ENCODE measurements at regions not wholly inside any gene's neighbourhood (a gene's known extent, or its start where the extent isn't known, plus 50 kb on each side); places are given as distances from the start of the nearest gene placed in this dataset.

GRCh38 chr10:44467900-44468299, 83.0 kb upstream of the CXCL12 start:
- H3K4me3 ChIP-seq: no peak overlapping the region
- no peak overlapping the region for H3K4me2 ChIP-seq
- no peaks in the 10 kb centered on the region for H3F3A ChIP-seq (ENCODE audit: insufficient read depth, low read depth)
- H3K9me3 ChIP-seq (ENCODE audit: insufficient read depth, low read depth): no peaks in the 10 kb centered on the region
- no peak overlapping the region for H2AFZ ChIP-seq
- no peaks in the 10 kb centered on the region for H3K79me2 ChIP-seq (ENCODE audit: low read depth)
- no peak for DNase-seq
- H3K4me1 ChIP-seq (replicated peaks; ENCODE audit: insufficient read depth): no peaks in the 10 kb centered on the region
- ChIA-PET CTCF (no interaction called here), POLR2A (ENCODE audit: unreplicated experiment) (no interaction called here)
- intact Hi-C loops (cut with micrococcal nuclease; ENCODE audit: unreplicated experiment): no loop called here
- no peaks in the 10 kb centered on the region for H4K20me1 ChIP-seq (ENCODE audit: insufficient read depth)
- no peaks in the 10 kb centered on the region for H3K9me2 ChIP-seq (ENCODE audit: insufficient read depth)
- no TSS peak for BruUV-seq (replicated peaks)
- no peak for TF ChIP-seq CTCF (conservative IDR thresholded peaks at IDR 0.05)
- no peak for TF ChIP-seq EZH2 (IDR thresholded peaks at IDR 0.05; ENCODE audit: low read depth)
- H3K27ac ChIP-seq: no peak overlapping the region
- H3K27me3 ChIP-seq (ENCODE audit: insufficient read depth, low read depth): peaks cover 55% of the 10 kb centered on the region
- H3K36me3 ChIP-seq (ENCODE audit: low read depth): no peaks in the 10 kb centered on the region

- TF ChIP-seq CTCF (conservative IDR thresholded peaks at IDR 0.05): no peak
- no peak for TF ChIP-seq EZH2 (IDR thresholded peaks at IDR 0.05; ENCODE audit: low read depth)
- Histone ChIP-seq H3K27me3 (ENCODE audit: insufficient read depth, low read depth) (peaks cover 55% of the 10 kb centered on the region), H3K9me3 (ENCODE audit: insufficient read depth, low read depth) (no peaks in the 10 kb centered on the region), H3K36me3 (ENCODE audit: low read depth) (no peaks in the 10 kb centered on the region), H3K27ac (no peak overlapping the region), H2AFZ (no peak overlapping the region), H4K20me1 (ENCODE audit: insufficient read depth) (no peaks in the 10 kb centered on the region), H3K9me2 (ENCODE audit: insufficient read depth) (no peaks in the 10 kb centered on the region), H3K79me2 (ENCODE audit: low read depth) (no peaks in the 10 kb centered on the region), H3K4me1 (replicated peaks; ENCODE audit: insufficient read depth) (no peaks in the 10 kb centered on the region), H3K4me3 (no peak overlapping the region), H3F3A (ENCODE audit: insufficient read depth, low read depth) (no peaks in the 10 kb centered on the region), H3K4me2 (no peak overlapping the region)
- BruUV-seq (replicated peaks): no TSS peak
- CTCF ChIA-PET: no interaction called here
- intact Hi-C loops (cut with micrococcal nuclease; ENCODE audit: unreplicated experiment): no loop called here
- POLR2A ChIA-PET (ENCODE audit: unreplicated experiment): no interaction called here
- no peak for DNase-seq
Measured at GRCh38 chr10:44468525-44468924, 83.6 kb upstream of the CXCL12 start.

GRCh38 chr10:44468965-44469364, 84.1 kb upstream of the CXCL12 start:
- POLR2A ChIA-PET (ENCODE audit: unreplicated experiment): no interaction called here
- intact Hi-C loops (cut with micrococcal nuclease; ENCODE audit: unreplicated experiment): no loop called here
- no peak for TF ChIP-seq EZH2 (IDR thresholded peaks at IDR 0.05; ENCODE audit: low read depth)
- Histone ChIP-seq H3K4me3 (no peak overlapping the region), H3K4me1 (replicated peaks; ENCODE audit: insufficient read depth) (no peaks in the 10 kb centered on the region), H4K20me1 (ENCODE audit: insufficient read depth) (no peaks in the 10 kb centered on the region), H2AFZ (no peak overlapping the region), H3F3A (ENCODE audit: insufficient read depth, low read depth) (no peaks in the 10 kb centered on the region), H3K4me2 (no peak overlapping the region), H3K9me2 (ENCODE audit: insufficient read depth) (no peaks in the 10 kb centered on the region), H3K79me2 (ENCODE audit: low read depth) (no peaks in the 10 kb centered on the region), H3K9me3 (ENCODE audit: insufficient read depth, low read depth) (no peaks in the 10 kb centered on the region), H3K27ac (no peak overlapping the region), H3K27me3 (ENCODE audit: insufficient read depth, low read depth) (peaks cover 55% of the 10 kb centered on the region), H3K36me3 (ENCODE audit: low read depth) (no peaks in the 10 kb centered on the region)
- CTCF ChIA-PET: no interaction called here
- DNase-seq: no peak
- no TSS peak for BruUV-seq (replicated peaks)

- no peaks in the 10 kb centered on the region for H3K9me3 ChIP-seq (ENCODE audit: insufficient read depth, low read depth)
- H3K79me2 ChIP-seq (ENCODE audit: low read depth): no peaks in the 10 kb centered on the region
- no TSS peak for BruUV-seq (replicated peaks)
- intact Hi-C loops (cut with micrococcal nuclease; ENCODE audit: unreplicated experiment): no loop called here
- H3K4me1 ChIP-seq (replicated peaks; ENCODE audit: insufficient read depth): no peaks in the 10 kb centered on the region
- no peak overlapping the region for H3K4me2 ChIP-seq
- DNase-seq: no peak
- no peaks in the 10 kb centered on the region for H4K20me1 ChIP-seq (ENCODE audit: insufficient read depth)
- peaks cover 50% of the 10 kb centered on the region for H3K27me3 ChIP-seq (ENCODE audit: insufficient read depth, low read depth)
- ChIA-PET CTCF (no interaction called here), POLR2A (ENCODE audit: unreplicated experiment) (no interaction called here)
- no peaks in the 10 kb centered on the region for H3F3A ChIP-seq (ENCODE audit: insufficient read depth, low read depth)
- H3K9me2 ChIP-seq (ENCODE audit: insufficient read depth): no peaks in the 10 kb centered on the region
- H3K36me3 ChIP-seq (ENCODE audit: low read depth): no peaks in the 10 kb centered on the region
- TF ChIP-seq EZH2 (IDR thresholded peaks at IDR 0.05; ENCODE audit: low read depth): no peak
- TF ChIP-seq CTCF (conservative IDR thresholded peaks at IDR 0.05): no peak
- H3K4me3 ChIP-seq: no peak overlapping the region
- no peak overlapping the region for H3K27ac ChIP-seq
- H2AFZ ChIP-seq: 0 out of 2 replicates have a peak overlapping the region, but pooled peaks have one; percentile 55
Measured at GRCh38 chr10:44470784-44471183, 85.9 kb upstream of the CXCL12 start.

Data from PC-9 (cell line).